MM.1S (cell line): ENCODE measurements at regions not wholly inside any gene's neighbourhood (a gene's known extent, or its start where the extent isn't known, plus 50 kb on each side); places are given as distances from the start of the nearest gene placed in this dataset.

Experiments
- DNase-seq: peaks from one replicate; pipeline ENCODE4 v3.0.0-alpha.2; 2015
- H2AFZ ChIP-seq: fragments of 300-600 bp; sonication (generic); 2 replicates; pipeline ENCODE4 v1.6.0; 2016; ENCODE audit warnings: antibody characterized with exemption, low read length
- H3F3A ChIP-seq: fragments of 300-600 bp; sonication (generic); 2 replicates; pipeline ENCODE4 v1.6.1; 2016; ENCODE audit warnings: mild to moderate bottlenecking, antibody characterized with exemption, low read length, moderate library complexity, mixed read lengths; ENCODE audit not compliant: insufficient read depth
- H3K27ac ChIP-seq: fragments of 300-600 bp; sonication (generic); 2 replicates; pipeline ENCODE4 v1.5.1; 2016; ENCODE audit warnings: mild to moderate bottlenecking, low read length
- H3K27me3 ChIP-seq: fragments of 300-600 bp; sonication (generic); replicated peaks from 2 replicates; pipeline ENCODE4 v1.6.0; 2016; ENCODE audit warnings: low read length; ENCODE audit not compliant: insufficient read depth
- H3K36me3 ChIP-seq: fragments of 300-600 bp; sonication (generic); replicated peaks from 2 replicates; pipeline ENCODE4 v1.6.1; 2016; ENCODE audit warnings: mild to moderate bottlenecking, low read length, mixed read lengths; ENCODE audit not compliant: insufficient read depth
- H3K4me1 ChIP-seq: fragments of 300-600 bp; sonication (generic); 2 replicates; pipeline ENCODE4 v1.6.1; 2016; ENCODE audit warnings: low read length, mixed read lengths
- H3K4me2 ChIP-seq: fragments of 300-600 bp; sonication (generic); 2 replicates; pipeline ENCODE4 v1.6.0; 2016; ENCODE audit warnings: low read depth, low read length
- H3K4me3 ChIP-seq: fragments of 300-600 bp; sonication (generic); 2 replicates; pipeline ENCODE4 v1.5.1; 2016; ENCODE audit warnings: low read length, mixed read lengths
- H3K79me2 ChIP-seq: fragments of 300-600 bp; sonication (generic); 2 replicates; pipeline ENCODE4 v1.6.1; 2016; ENCODE audit warnings: mixed run types, low read length, mixed read lengths
- H3K9ac ChIP-seq: fragments of 300-600 bp; sonication (generic); 2 replicates; pipeline ENCODE4 v1.6.1; 2016; ENCODE audit warnings: low read length, mixed read lengths
- H3K9me2 ChIP-seq: fragments of 300-600 bp; sonication (generic); replicated peaks from 2 replicates; pipeline ENCODE4 v1.6.1; 2016; ENCODE audit warnings: mild to moderate bottlenecking, low read length, mixed read lengths; ENCODE audit not compliant: insufficient read depth
- H3K9me3 ChIP-seq: fragments of 300-600 bp; sonication (generic); replicated peaks from 2 replicates; pipeline ENCODE4 v1.6.1; 2016; ENCODE audit warnings: mild to moderate bottlenecking, low read length, mixed read lengths; ENCODE audit not compliant: insufficient read depth
- H4K20me1 ChIP-seq: fragments of 300-600 bp; sonication (generic); 2 replicates; pipeline ENCODE4 v1.6.1; 2016; ENCODE audit warnings: mild to moderate bottlenecking, low read length, moderate library complexity, mixed read lengths; ENCODE audit not compliant: insufficient read depth
- EZH2 ChIP-seq: fragments of 300-600 bp; sonication (generic); optimal IDR thresholded peaks from 2 replicates; pipeline ENCODE3; 2017; ENCODE audit warnings: low read depth, mild to moderate bottlenecking, antibody characterized with exemption, low read length, mixed read lengths
- EZH2phosphoT487 ChIP-seq: fragments of 300-600 bp; sonication (generic); IDR thresholded peaks from 2 replicates; pipeline ENCODE4 v1.6.1; 2018; ENCODE audit warnings: antibody characterized with exemption, low read length
- TF ChIP-seq, protein P1 (sequence below): fragments of 300-600 bp; sonication (generic); IDR thresholded peaks from 2 replicates; pipeline ENCODE4 v1.5.1; 2016; ENCODE audit warnings: antibody characterized with exemption, low read length, mixed read lengths

GRCh38 chr14:53855574-53855973 is 101.1 kb downstream of the BMP4 start:
- Histone ChIP-seq H3K27me3 (no peaks in the 10 kb centered on the region), H3K4me3 (no peak overlapping the region), H3K9me3 (no peaks in the 10 kb centered on the region), H3K4me2 (no peak overlapping the region), H3K79me2 (no peaks in the 10 kb centered on the region), H3K9ac (no peak overlapping the region), H3K36me3 (no peaks in the 10 kb centered on the region), H3K9me2 (no peaks in the 10 kb centered on the region), H4K20me1 (no peaks in the 10 kb centered on the region), H2AFZ (no peak overlapping the region), H3F3A (no peaks in the 10 kb centered on the region), H3K4me1 (no peaks in the 10 kb centered on the region), H3K27ac (no peak overlapping the region)
- no peak for DNase-seq
- TF ChIP-seq EZH2phosphoT487 (no peak), EZH2 (no peak)
- TF ChIP-seq, protein P1, sequence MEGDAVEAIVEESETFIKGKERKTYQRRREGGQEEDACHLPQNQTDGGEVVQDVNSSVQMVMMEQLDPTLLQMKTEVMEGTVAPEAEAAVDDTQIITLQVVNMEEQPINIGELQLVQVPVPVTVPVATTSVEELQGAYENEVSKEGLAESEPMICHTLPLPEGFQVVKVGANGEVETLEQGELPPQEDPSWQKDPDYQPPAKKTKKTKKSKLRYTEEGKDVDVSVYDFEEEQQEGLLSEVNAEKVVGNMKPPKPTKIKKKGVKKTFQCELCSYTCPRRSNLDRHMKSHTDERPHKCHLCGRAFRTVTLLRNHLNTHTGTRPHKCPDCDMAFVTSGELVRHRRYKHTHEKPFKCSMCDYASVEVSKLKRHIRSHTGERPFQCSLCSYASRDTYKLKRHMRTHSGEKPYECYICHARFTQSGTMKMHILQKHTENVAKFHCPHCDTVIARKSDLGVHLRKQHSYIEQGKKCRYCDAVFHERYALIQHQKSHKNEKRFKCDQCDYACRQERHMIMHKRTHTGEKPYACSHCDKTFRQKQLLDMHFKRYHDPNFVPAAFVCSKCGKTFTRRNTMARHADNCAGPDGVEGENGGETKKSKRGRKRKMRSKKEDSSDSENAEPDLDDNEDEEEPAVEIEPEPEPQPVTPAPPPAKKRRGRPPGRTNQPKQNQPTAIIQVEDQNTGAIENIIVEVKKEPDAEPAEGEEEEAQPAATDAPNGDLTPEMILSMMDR = no peak

DNA sequence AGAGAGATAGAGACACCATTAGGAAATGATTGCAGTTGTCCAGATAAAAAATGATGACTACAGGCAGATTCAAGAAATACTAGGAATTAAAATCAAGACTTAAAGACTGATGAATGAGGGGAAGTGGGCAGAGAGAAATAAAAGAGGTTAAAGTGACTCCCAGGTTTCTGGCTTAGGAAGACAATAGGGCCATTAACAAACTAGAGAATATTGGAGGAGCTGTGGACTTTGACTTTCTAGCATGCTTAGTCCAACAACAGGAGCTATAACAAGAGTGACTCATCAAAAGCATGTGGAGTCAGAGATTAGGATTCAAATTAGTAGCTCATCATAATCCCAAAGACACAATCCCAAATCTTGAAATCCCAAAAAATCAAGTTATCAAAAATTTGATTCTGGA is 101.5 kb downstream of the BMP4 start:
- no peaks in the 10 kb centered on the region for H3K9me2 ChIP-seq
- no peaks in the 10 kb centered on the region for H3K27me3 ChIP-seq
- no peaks in the 10 kb centered on the region for H3K36me3 ChIP-seq
- no peak for DNase-seq
- no peaks in the 10 kb centered on the region for H4K20me1 ChIP-seq
- no peak overlapping the region for H2AFZ ChIP-seq
- H3F3A ChIP-seq = no peaks in the 10 kb centered on the region
- no peak overlapping the region for H3K4me2 ChIP-seq
- no peak for TF ChIP-seq EZH2
- no peak for TF ChIP-seq EZH2phosphoT487
- TF ChIP-seq, protein P1 = no peak
- no peaks in the 10 kb centered on the region for H3K9me3 ChIP-seq
- no peaks in the 10 kb centered on the region for H3K79me2 ChIP-seq
- no peak overlapping the region for H3K9ac ChIP-seq
- no peak overlapping the region for H3K27ac ChIP-seq
- no peak overlapping the region for H3K4me3 ChIP-seq
- no peaks in the 10 kb centered on the region for H3K4me1 ChIP-seq

DNA sequence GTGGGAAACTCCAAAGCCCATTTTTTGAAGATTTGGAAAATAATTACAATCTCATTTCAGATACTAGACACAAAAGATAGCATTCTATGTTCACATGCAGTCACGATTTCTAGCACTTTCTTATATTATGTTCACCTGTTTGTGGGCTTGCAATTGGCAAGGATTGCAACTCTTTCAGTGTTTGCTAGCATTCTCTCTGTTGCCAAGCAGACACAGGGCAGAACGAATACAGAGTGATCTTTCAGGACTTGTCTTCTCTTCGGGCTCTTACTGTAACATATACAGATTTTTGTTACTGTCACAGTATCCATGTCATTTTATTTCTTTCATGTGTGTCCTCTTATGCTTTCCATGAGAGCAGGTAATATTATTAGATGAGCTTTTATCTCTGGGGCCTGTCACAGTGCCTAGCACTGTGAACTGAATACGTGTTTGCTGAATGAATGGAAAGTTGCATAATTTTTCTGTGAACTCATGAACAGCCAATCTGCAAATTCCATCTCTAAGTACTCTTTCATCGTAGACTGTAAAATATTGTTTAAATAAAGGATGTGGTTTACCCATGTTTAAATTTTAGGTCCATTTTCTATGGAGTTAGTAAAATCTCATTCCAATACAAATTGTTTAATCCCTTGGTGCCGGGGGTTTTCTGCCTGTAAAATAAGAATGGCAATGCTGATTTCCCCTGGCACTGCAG is 105.1 kb downstream of the BMP4 start:
- TF ChIP-seq EZH2phosphoT487 (no peak), EZH2 (no peak)
- TF ChIP-seq, protein P1 = no peak
- H3K36me3 ChIP-seq = no peaks in the 10 kb centered on the region
- no peaks in the 10 kb centered on the region for H3F3A ChIP-seq
- no peaks in the 10 kb centered on the region for H3K9me2 ChIP-seq
- H3K9me3 ChIP-seq = no peaks in the 10 kb centered on the region
- H2AFZ ChIP-seq = no peak overlapping the region
- no peaks in the 10 kb centered on the region for H3K4me1 ChIP-seq
- H3K79me2 ChIP-seq = no peaks in the 10 kb centered on the region
- no peaks in the 10 kb centered on the region for H3K27me3 ChIP-seq
- H4K20me1 ChIP-seq = no peaks in the 10 kb centered on the region
- no peak overlapping the region for H3K27ac ChIP-seq
- no peak for DNase-seq
- no peak overlapping the region for H3K9ac ChIP-seq
- no peak overlapping the region for H3K4me3 ChIP-seq
- no peak overlapping the region for H3K4me2 ChIP-seq
